Calu3 (cell line): ENCODE measurements at regions not wholly inside any gene's neighbourhood (a gene's known extent, or its start where the extent isn't known, plus 50 kb on each side); places are given as distances from the start of the nearest gene placed in this dataset.

Experiments
- BruUV-seq: library from RNA; stranded (reverse); fragments of 400-500 nt; replicated peaks from 2 replicates; lab custom pipeline; 2021; lab: Mats Ljungman, UMichigan
- CTCF ChIA-PET: fragments of 300-600 bp; sonication (Branson Sonifier 250); formaldehyde crosslinking; loops from one replicate; lab custom pipeline; 2022; ENCODE audit warnings: antibody characterized with exemption; lab: Charles Lee
- DNase-seq: peaks from one replicate; pipeline ENCODE4 v3.0.0; 2022
- H3K27ac Mint-ChIP-seq: one replicate; pipeline ENCODE4 v1.8.0; 2022; ENCODE audit warnings: mixed read lengths; ENCODE audit not compliant: unreplicated experiment
- H3K27me3 Mint-ChIP-seq: one replicate; pipeline ENCODE4 v1.8.0; 2022; ENCODE audit warnings: mixed read lengths; ENCODE audit not compliant: unreplicated experiment
- H3K36me3 Mint-ChIP-seq: one replicate; pipeline ENCODE4 v1.8.0; 2022; ENCODE audit warnings: mild to moderate bottlenecking, moderate library complexity, mixed read lengths; ENCODE audit not compliant: insufficient read depth, unreplicated experiment
- H3K4me1 Mint-ChIP-seq: one replicate; pipeline ENCODE4 v1.8.0; 2022; ENCODE audit warnings: mild to moderate bottlenecking, low read depth, mixed read lengths; ENCODE audit not compliant: unreplicated experiment
- H3K4me3 Mint-ChIP-seq: one replicate; pipeline ENCODE4 v1.8.0; 2022; ENCODE audit warnings: mild to moderate bottlenecking, low read depth, moderate library complexity, mixed read lengths; ENCODE audit not compliant: unreplicated experiment
- H3K9me3 Mint-ChIP-seq: one replicate; pipeline ENCODE4 v1.8.0; 2022; ENCODE audit warnings: low read depth, mixed read lengths; ENCODE audit not compliant: unreplicated experiment
- intact Hi-C: fragments of 100-400 bp; cut with micrococcal nuclease; formaldehyde crosslinking; loops from one replicate; pipeline ENCODE4 v1.10.0; 2022; ENCODE audit not compliant: unreplicated experiment
- TF ChIP-seq, protein P1 (sequence below): fragments of 200-600 bp; IDR thresholded peaks from one replicate; pipeline ENCODE4 v1.8.0; 2022; ENCODE audit warnings: antibody characterized with exemption; ENCODE audit not compliant: unreplicated experiment

DNA sequence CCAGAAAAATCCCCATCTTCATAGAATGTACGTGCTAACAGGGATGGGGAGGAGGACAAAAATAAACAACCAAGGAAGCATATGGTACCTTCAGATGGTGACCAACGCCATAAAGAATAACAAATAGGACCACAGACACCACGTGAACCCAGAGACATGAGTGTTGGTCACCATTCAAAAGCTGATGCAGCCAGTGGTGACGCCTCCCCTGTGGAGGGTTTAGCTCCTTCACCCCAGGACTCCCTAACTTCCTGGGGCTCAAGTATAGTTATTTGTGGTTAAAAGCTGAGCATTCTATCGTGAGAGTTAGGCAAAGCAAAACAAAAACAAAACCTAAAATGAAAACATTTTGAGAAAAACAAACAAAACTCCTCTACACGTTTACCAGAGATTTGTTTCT is 184.7 kb downstream of the SOX9 start:
- no peak overlapping the region for H3K4me3 Mint-ChIP-seq
- DNase-seq: no peak
- peaks cover 9% of the 10 kb centered on the region for H3K27me3 Mint-ChIP-seq
- no peak overlapping the region for H3K27ac Mint-ChIP-seq
- TF ChIP-seq, protein P1, sequence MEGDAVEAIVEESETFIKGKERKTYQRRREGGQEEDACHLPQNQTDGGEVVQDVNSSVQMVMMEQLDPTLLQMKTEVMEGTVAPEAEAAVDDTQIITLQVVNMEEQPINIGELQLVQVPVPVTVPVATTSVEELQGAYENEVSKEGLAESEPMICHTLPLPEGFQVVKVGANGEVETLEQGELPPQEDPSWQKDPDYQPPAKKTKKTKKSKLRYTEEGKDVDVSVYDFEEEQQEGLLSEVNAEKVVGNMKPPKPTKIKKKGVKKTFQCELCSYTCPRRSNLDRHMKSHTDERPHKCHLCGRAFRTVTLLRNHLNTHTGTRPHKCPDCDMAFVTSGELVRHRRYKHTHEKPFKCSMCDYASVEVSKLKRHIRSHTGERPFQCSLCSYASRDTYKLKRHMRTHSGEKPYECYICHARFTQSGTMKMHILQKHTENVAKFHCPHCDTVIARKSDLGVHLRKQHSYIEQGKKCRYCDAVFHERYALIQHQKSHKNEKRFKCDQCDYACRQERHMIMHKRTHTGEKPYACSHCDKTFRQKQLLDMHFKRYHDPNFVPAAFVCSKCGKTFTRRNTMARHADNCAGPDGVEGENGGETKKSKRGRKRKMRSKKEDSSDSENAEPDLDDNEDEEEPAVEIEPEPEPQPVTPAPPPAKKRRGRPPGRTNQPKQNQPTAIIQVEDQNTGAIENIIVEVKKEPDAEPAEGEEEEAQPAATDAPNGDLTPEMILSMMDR: no peak
- CTCF ChIA-PET: no interaction called here
- intact Hi-C loops: no loop called here
- H3K9me3 Mint-ChIP-seq: no peaks in the 10 kb centered on the region
- BruUV-seq: no TSS peak
- H3K36me3 Mint-ChIP-seq: no peaks in the 10 kb centered on the region
- no peaks in the 10 kb centered on the region for H3K4me1 Mint-ChIP-seq

DNA sequence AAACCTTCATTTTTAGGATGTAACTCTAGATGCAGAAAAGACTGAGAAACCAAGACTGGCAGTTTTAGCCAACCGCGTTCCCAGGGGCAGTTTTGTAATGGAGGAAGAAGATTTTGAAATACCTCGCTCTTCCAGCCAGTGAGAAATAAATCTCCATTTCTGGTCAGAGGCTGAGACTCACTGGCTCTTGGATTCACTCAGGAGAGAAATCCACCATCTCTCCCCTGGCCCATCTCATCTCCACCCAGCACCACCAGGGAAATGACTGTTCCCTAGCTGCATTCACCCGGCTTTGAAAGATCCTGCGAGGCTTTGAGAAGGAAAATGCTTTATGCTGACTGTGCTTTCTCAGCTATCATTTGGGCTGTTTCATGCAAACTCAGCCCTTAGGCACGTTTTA is 185.2 kb downstream of the SOX9 start:
- Mint-ChIP-seq H3K27ac (no peak overlapping the region), H3K4me1 (no peaks in the 10 kb centered on the region), H3K36me3 (no peaks in the 10 kb centered on the region), H3K27me3 (peaks cover 9% of the 10 kb centered on the region), H3K9me3 (no peaks in the 10 kb centered on the region), H3K4me3 (no peak overlapping the region)
- BruUV-seq: no TSS peak
- intact Hi-C loops: no loop called here
- TF ChIP-seq, protein P1: no peak
- no peak for DNase-seq
- CTCF ChIA-PET: interaction anchor here (0.6 kb wide), 1 partner anchor 12 kb away, joined by 3 read pairs; no protein-coding TSS in a partner anchor

DNA sequence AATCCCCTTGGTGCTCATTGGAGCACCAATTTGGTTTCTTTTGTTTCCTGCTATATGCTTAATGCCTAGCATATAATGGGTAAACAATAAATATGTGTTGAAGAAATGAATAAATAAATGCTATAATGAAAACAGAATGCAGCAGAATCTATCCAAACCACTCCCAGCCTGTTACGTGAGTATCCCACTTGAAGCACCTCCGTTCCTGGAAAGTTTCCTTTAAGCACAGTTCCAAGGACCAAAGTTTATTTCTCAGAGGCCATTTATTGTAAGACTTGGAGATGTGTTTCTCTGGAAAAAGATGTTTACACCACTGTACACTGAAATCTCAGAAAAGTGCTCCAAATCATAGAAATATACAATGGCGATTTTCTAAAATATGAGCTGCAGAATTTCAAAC is 187.0 kb downstream of the SOX9 start:
- no peak for DNase-seq
- Mint-ChIP-seq H3K27ac (no peak overlapping the region), H3K36me3 (no peaks in the 10 kb centered on the region), H3K27me3 (peaks cover 9% of the 10 kb centered on the region), H3K4me1 (no peaks in the 10 kb centered on the region), H3K9me3 (no peaks in the 10 kb centered on the region), H3K4me3 (no peak overlapping the region)
- CTCF ChIA-PET: interaction anchor here (1.4 kb wide), 1 partner anchor 12 kb away, joined by 3 read pairs; no protein-coding TSS in a partner anchor
- TF ChIP-seq, protein P1: no peak
- intact Hi-C loops: no loop called here
- BruUV-seq: no TSS peak

DNA sequence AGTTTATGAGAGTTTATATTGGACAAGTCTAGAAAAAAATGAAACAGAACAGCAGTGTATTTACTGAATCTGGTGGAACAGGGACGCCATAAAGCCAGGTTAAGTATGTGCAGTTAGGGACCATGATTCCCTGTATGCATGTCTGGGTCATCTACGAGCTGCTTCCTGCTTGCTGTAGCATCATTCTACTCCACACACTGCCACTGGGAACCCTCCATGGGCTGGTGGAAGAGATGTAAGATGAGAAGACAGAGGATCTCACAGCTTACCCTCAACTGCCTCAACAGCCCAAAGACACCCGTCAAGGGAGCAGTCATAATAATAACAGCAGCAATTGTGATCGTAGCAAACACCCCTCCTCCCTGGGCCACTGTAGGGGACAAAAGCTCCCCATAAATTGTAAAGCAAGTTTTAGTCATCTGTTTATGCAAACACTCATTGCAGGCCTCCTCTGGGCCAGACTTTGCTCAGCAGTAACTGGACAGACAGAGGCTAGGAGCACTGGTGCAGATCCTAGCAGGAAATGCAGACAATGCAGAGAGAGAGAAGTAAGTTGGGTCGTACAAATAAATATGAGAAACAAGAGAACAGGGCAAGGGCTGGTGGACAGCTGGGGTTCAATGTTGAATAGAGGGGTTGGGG is 188.0 kb downstream of the SOX9 start:
- Mint-ChIP-seq H3K4me1 (no peaks in the 10 kb centered on the region), H3K9me3 (no peaks in the 10 kb centered on the region), H3K27ac (no peak overlapping the region), H3K4me3 (no peak overlapping the region), H3K27me3 (peaks cover 9% of the 10 kb centered on the region), H3K36me3 (no peaks in the 10 kb centered on the region)
- TF ChIP-seq, protein P1: no peak
- CTCF ChIA-PET: interaction anchor here (1.4 kb wide), 1 partner anchor 13 kb away, joined by 3 read pairs; no protein-coding TSS in a partner anchor
- BruUV-seq: no TSS peak
- no peak for DNase-seq
- intact Hi-C loops: no loop called here
